ENCODE measurements at regions not wholly inside any gene's neighbourhood (a gene's known extent, or its start where the extent isn't known, plus 50 kb on each side); places are given as distances from the start of the nearest gene placed in this dataset.

- H3K27ac ChIP-seq (ENCODE audit: extremely low read depth, low read depth, low read length), result no peak overlapping the region
- ChIA-PET CTCF (ENCODE audit: low intra/inter-chr PET ratio) (no interaction called here), POLR2A (no interaction called here)
- BruUV-seq (replicated peaks), result no TSS peak
- H4K20me1 ChIP-seq (replicated peaks; ENCODE audit: control insufficient read depth, insufficient read depth, low read length), result no peaks in the 10 kb centered on the region
- WGBS (ENCODE audit: insufficient coverage, low coverage, missing lambda C conversion rate), result 0% methylated on average over 7 of the region's 7 CpGs
- no peak overlapping the region for H3K9ac ChIP-seq (ENCODE audit: insufficient read depth in 1 of 2, low read depth in 2 of 2, low read length in 2 of 2)
- H3K79me2 ChIP-seq (ENCODE audit: control insufficient read depth, insufficient read depth, low read length), result no peaks in the 10 kb centered on the region
- H3K36me3 ChIP-seq (ENCODE audit: control insufficient read depth, insufficient read depth, low read length), result no peaks in the 10 kb centered on the region
- intact Hi-C loops (cut with micrococcal nuclease) (no loop called here), in situ Hi-C loops (cut with MboI) (no loop called here)
- H3K9me1 ChIP-seq (ENCODE audit: control insufficient read depth, insufficient read depth, low read length), result no peaks in the 10 kb centered on the region
- no peak for ATAC-seq
- no peaks in the 10 kb centered on the region for H3K27me3 ChIP-seq (ENCODE audit: control insufficient read depth in 2 of 2, insufficient read depth in 2 of 2, low read length in 2 of 2)
- H3K4me2 ChIP-seq (ENCODE audit: insufficient read depth, low read length), result no peak overlapping the region
- no peak for DNase-seq (ENCODE audit: extremely low read depth in 1 of 4, low spot score in 3 of 4)
- no peak for FAIRE-seq
- no peak overlapping the region for H2AFZ ChIP-seq (ENCODE audit: low read depth, low read length)
- no peak overlapping the region for H3K4me3 ChIP-seq
- H3K4me1 ChIP-seq (replicated peaks in 1 of 2; ENCODE audit: control insufficient read depth in 2 of 2, insufficient read depth in 2 of 2, low read length in 2 of 2), result no peaks in the 10 kb centered on the region
- H3K9me3 ChIP-seq (replicated peaks; ENCODE audit: control insufficient read depth, insufficient read depth, low read depth, low read length), result no peaks in the 10 kb centered on the region
- no peak for TF ChIP-seq POLR3G (IDR thresholded peaks at IDR 0.05; ENCODE audit: extremely low read depth, insufficient read length, insufficient replicate concordance)
- no peak for TF ChIP-seq ZNF449 (CRISPR knock-in tag; IDR thresholded peaks at IDR 0.05)
- TF ChIP-seq LCOR (CRISPR knock-in tag; IDR thresholded peaks at IDR 0.05), result no peak
- no peak for TF ChIP-seq RUNX1 (IDR thresholded peaks at IDR 0.05; ENCODE audit: low read depth)
- no peak for TF ChIP-seq NCOA6 (IDR thresholded peaks at IDR 0.05)
- no peak for TF ChIP-seq PHF20 (IDR thresholded peaks at IDR 0.05; ENCODE audit: partially characterized antibody)
- TF ChIP-seq ZNF445 (CRISPR knock-in tag; IDR thresholded peaks at IDR 0.05; ENCODE audit: low read depth), result no peak
- TF ChIP-seq LARP7 (IDR thresholded peaks at IDR 0.05), result no peak
- TF ChIP-seq CSDE1 (IDR thresholded peaks at IDR 0.05), result no peak
- no peak for TF ChIP-seq C11orf30 (IDR thresholded peaks at IDR 0.05; ENCODE audit: low read depth)
- no peak for TF ChIP-seq HNRNPL (IDR thresholded peaks at IDR 0.05; ENCODE audit: low read depth, low read length)
- TF ChIP-seq NR2C2 (CRISPR knock-in tag; IDR thresholded peaks at IDR 0.05), result no peak
- TF ChIP-seq NR2C2 (tag; IDR thresholded peaks at IDR 0.05), result no peak
- no peak for TF ChIP-seq ZBTB9 (CRISPR knock-in tag; IDR thresholded peaks at IDR 0.05)
These were observed 652.0 kb downstream of the LIG4 start for GRCh38 chr13:107563099-107563925.

Measured in K562 (cell line).